HCT116 (cell line): ENCODE measurements at regions not wholly inside any gene's neighbourhood (a gene's known extent, or its start where the extent isn't known, plus 50 kb on each side); places are given as distances from the start of the nearest gene placed in this dataset.

Source experiments
- ATAC-seq: fragments of 200-7000 bp; cut with Tn5 transposase; 2 replicates; pipeline ENCODE4 v1.9.1; 2020; ENCODE audit warnings: mild to moderate bottlenecking, moderate library complexity
- BruUV-seq: library from RNA; stranded (reverse); fragments of 400-500 nt; replicated peaks from 2 replicates; lab custom pipeline; 2021; lab: Mats Ljungman, UMichigan
- CTCF ChIA-PET: fragments of 300-600 bp; sonication (Branson Sonifier 250); formaldehyde crosslinking; loops from one replicate; lab custom pipeline; 2021; ENCODE audit warnings: antibody characterized with exemption; lab: Charles Lee
- POLR2A ChIA-PET: fragments of 300-600, 350-600 bp; sonication (Branson Sonifier 250); formaldehyde crosslinking; loops from one replicate; lab custom pipeline; 2021; ENCODE audit warnings: antibody characterized with exemption; lab: Charles Lee
- RAD21 ChIA-PET, 2 experiments: fragments of 300-600 bp; sonication (Branson Sonifier 250); formaldehyde crosslinking; loops; one replicate each; lab custom pipeline; 2023; ENCODE audit warnings: low total read pairs in 2 of 2; ENCODE audit not compliant: uncharacterized antibody in 2 of 2, unreplicated experiment in 2 of 2, low non-redundant PET in 1 of 2; lab: Charles Lee
- DNase-seq: peaks from one replicate; pipeline ENCODE4 v3.0.0-alpha.2; 2010; ENCODE audit warnings: low read depth, low spot score
- H2AFZ ChIP-seq: fragments of 200-600 bp; shearing (Covaris generic), sonication (generic); 2 replicates; pipeline ENCODE4 v1.6.1; 2017; ENCODE audit warnings: low read depth, mixed run types, mixed read lengths, antibody characterized with exemption, low read length; ENCODE audit not compliant: poor library complexity, severe bottlenecking
- H3K27ac ChIP-seq: 2 replicates; pipeline ENCODE4 v1.5.1; 2012; ENCODE audit warnings: low read depth, low read length
- H3K27me3 ChIP-seq: fragments of 200-600 bp; sonication (generic); 2 replicates; pipeline ENCODE4 v1.6.1; 2016; ENCODE audit warnings: mixed run types, low read length, mixed read lengths; ENCODE audit not compliant: insufficient read depth
- H3K36me3 ChIP-seq, 2 experiments: fragments of 200-500 bp in 1 of 2; fragments of 200-600 bp in 1 of 2; sonication (Bioruptor generic) in 1 of 2; sonication (generic) in 1 of 2; 2 replicates each; pipeline versions ENCODE4 v1.5.1 to v1.6.1; 2014 to 2016; ENCODE audit warnings: low read length in 2 of 2, inconsistent platforms in 1 of 2, mixed read lengths in 1 of 2, mixed run types in 1 of 2; ENCODE audit not compliant: insufficient read depth in 2 of 2, control insufficient read depth in 1 of 2
- H3K4me1 ChIP-seq, 2 experiments: fragments of 200-600 bp in 1 of 2; sonication (generic) in 1 of 2; 2 replicates each; pipeline versions ENCODE4 v1.5.1 to v1.6.1; 2012 to 2017; ENCODE audit warnings: low read length in 2 of 2, inconsistent platforms in 1 of 2, mild to moderate bottlenecking in 1 of 2, mixed read lengths in 1 of 2, mixed run types in 1 of 2, moderate library complexity in 1 of 2; ENCODE audit not compliant: insufficient read depth in 2 of 2, control insufficient read depth in 1 of 2
- H3K4me2 ChIP-seq: fragments of 200-600 bp; sonication (generic); 2 replicates; pipeline ENCODE4 v1.6.1; 2017; ENCODE audit warnings: mixed run types, low read length, mixed read lengths
- H3K4me3 ChIP-seq, 2 experiments: fragments of 200-600 bp in 1 of 2; sonication (generic) in 1 of 2; replicated peaks in 1 of 2; 2 replicates each; pipeline ENCODE4 v1.5.1; 2011 to 2016; ENCODE audit warnings: low read length in 2 of 2, control low read depth in 1 of 2, low read depth in 1 of 2, mild to moderate bottlenecking in 1 of 2, mixed read lengths in 1 of 2, mixed run types in 1 of 2
- H3K79me2 ChIP-seq: fragments of 200-600 bp; sonication (generic); 2 replicates; pipeline ENCODE4 v1.6.1; 2017; ENCODE audit warnings: mild to moderate bottlenecking, mixed run types, low read length, moderate library complexity, mixed read lengths; ENCODE audit not compliant: insufficient read depth
- H3K9ac ChIP-seq: fragments of 200-600 bp; sonication (generic); 2 replicates; pipeline ENCODE4 v1.6.1; 2016; ENCODE audit warnings: low read length, mixed read lengths
- H3K9me2 ChIP-seq: fragments of 200-600 bp; sonication (generic), shearing (Covaris generic); 2 replicates; pipeline ENCODE4 v1.6.1; 2017; ENCODE audit warnings: mixed run types, mild to moderate bottlenecking, moderate library complexity; ENCODE audit not compliant: insufficient read depth
- H3K9me3 ChIP-seq, 2 experiments: fragments of 200-500 bp in 1 of 2; fragments of 200-600 bp in 1 of 2; sonication (Bioruptor generic) in 1 of 2; sonication (generic) in 1 of 2; 2 replicates each; pipeline ENCODE4 v1.6.1; 2014 to 2017; ENCODE audit warnings: low read length in 2 of 2, mixed read lengths in 2 of 2, inconsistent platforms in 1 of 2, low read depth in 1 of 2, mild to moderate bottlenecking in 1 of 2, mixed run types in 1 of 2, moderate library complexity in 1 of 2; ENCODE audit not compliant: control insufficient read depth in 1 of 2, insufficient read depth in 1 of 2
- H4K20me1 ChIP-seq: fragments of 200-600 bp; sonication (generic), shearing (Covaris generic); 2 replicates; pipeline ENCODE4 v1.6.1; 2017; ENCODE audit warnings: mixed run types, mild to moderate bottlenecking, moderate library complexity; ENCODE audit not compliant: insufficient read depth
- ATF3 ChIP-seq: IDR thresholded peaks from 2 replicates; pipeline ENCODE4 v1.6.1; 2012
- CBX3 ChIP-seq: IDR thresholded peaks from 2 replicates; pipeline ENCODE4 v1.6.1; 2012; ENCODE audit warnings: low read depth
- CEBPB ChIP-seq: IDR thresholded peaks from 2 replicates; pipeline ENCODE4 v1.6.1; 2012; ENCODE audit warnings: low read depth
- EGR1 ChIP-seq: IDR thresholded peaks from 2 replicates; pipeline ENCODE4 v1.6.1; 2012; ENCODE audit warnings: low read depth
- ELF1 ChIP-seq: IDR thresholded peaks from 2 replicates; pipeline ENCODE4 v1.6.1; 2012; ENCODE audit warnings: low read depth, borderline replicate concordance
- EZH2 ChIP-seq: fragments of 200-600 bp; sonication (generic); IDR thresholded peaks from 2 replicates; pipeline ENCODE4 v1.6.1; 2017; ENCODE audit warnings: antibody characterized with exemption, mixed run types
- EZH2phosphoT487 ChIP-seq: fragments of 200-600 bp; IDR thresholded peaks from 2 replicates; pipeline ENCODE4 v1.6.1; 2018; ENCODE audit warnings: antibody characterized with exemption, borderline replicate concordance
- FOSL1 ChIP-seq: IDR thresholded peaks from 2 replicates; pipeline ENCODE4 v1.6.1; 2012; ENCODE audit warnings: low read depth
- JUND ChIP-seq: IDR thresholded peaks from 2 replicates; pipeline ENCODE4 v1.6.1; 2012
- MAX ChIP-seq: IDR thresholded peaks from 2 replicates; pipeline ENCODE4 v1.6.1; 2012
- POLR2A ChIP-seq: IDR thresholded peaks from 2 replicates; pipeline ENCODE4 v1.7.0; 2011; ENCODE audit warnings: borderline replicate concordance; ENCODE audit not compliant: insufficient read depth, insufficient read length; ENCODE audit errors: extremely low read depth
- POLR2AphosphoS5 ChIP-seq: IDR thresholded peaks from 2 replicates; pipeline ENCODE4 v1.6.1; 2011; ENCODE audit warnings: mild to moderate bottlenecking, low read depth, low read length, moderate library complexity
- RAD21 ChIP-seq: IDR thresholded peaks from 2 replicates; pipeline ENCODE4 v1.6.1; 2012; ENCODE audit warnings: low read depth, mild to moderate bottlenecking
- SP1 ChIP-seq: IDR thresholded peaks from 2 replicates; pipeline ENCODE4 v1.6.1; 2012; ENCODE audit warnings: low read depth
- SRF ChIP-seq: IDR thresholded peaks from 2 replicates; pipeline ENCODE4 v1.6.1; 2012; ENCODE audit warnings: low read depth
- YY1 ChIP-seq: IDR thresholded peaks from 2 replicates; pipeline ENCODE4 v1.6.1; 2011; ENCODE audit warnings: low read length, low read depth, moderate library complexity, mild to moderate bottlenecking; ENCODE audit not compliant: insufficient replicate concordance; ENCODE audit errors: extremely low read depth
- ZBTB33 ChIP-seq: IDR thresholded peaks from 2 replicates; pipeline ENCODE4 v1.6.1; 2011; ENCODE audit warnings: mild to moderate bottlenecking, low read length, moderate library complexity; ENCODE audit not compliant: insufficient replicate concordance; ENCODE audit errors: extremely low read depth
- ZFX ChIP-seq: fragments of 450-650 bp; IDR thresholded peaks from 2 replicates; pipeline ENCODE4 v1.6.1; 2017
- intact Hi-C: fragments of 100-400 bp; cut with micrococcal nuclease; formaldehyde crosslinking; loops from 2 replicates; pipeline ENCODE4 v1.10.0; 2022
- TF ChIP-seq, protein P1 (sequence below), 3 experiments: fragments of 200-600 bp in 1 of 3; sonication (generic) in 1 of 3; IDR thresholded peaks in 2 of 3; conservative IDR thresholded peaks in 1 of 3; 2 replicates each; pipeline ENCODE4 v1.5.1; 2012 to 2017; ENCODE audit warnings: low read depth in 2 of 3, low read length in 2 of 3, antibody characterized with exemption in 1 of 3, borderline replicate concordance in 1 of 3, control low read depth in 1 of 3, mild to moderate bottlenecking in 1 of 3, mixed read lengths in 1 of 3, mixed run types in 1 of 3, moderate library complexity in 1 of 3; ENCODE audit not compliant: insufficient read depth in 1 of 3
- TF ChIP-seq, protein P2 (sequence below): IDR thresholded peaks from 2 replicates; pipeline ENCODE4 v1.6.1; 2012; ENCODE audit warnings: low read depth

GRCh38 chr7:54663603-54664234 lies 95.3 kb downstream of the SEC61G start:
- H3K9me3 ChIP-seq = no peaks in the 10 kb centered on the region
- H3K27ac ChIP-seq = no peak overlapping the region
- H3K4me1 ChIP-seq = no peaks in the 10 kb centered on the region
- H3K79me2 ChIP-seq = no peaks in the 10 kb centered on the region
- no peaks in the 10 kb centered on the region; the same call in 1 of the 2 replicates for H3K27me3 ChIP-seq
- intact Hi-C loops = no loop called here
- ChIA-PET RAD21 (no interaction called here), CTCF (no interaction called here), POLR2A (no interaction called here)
- no TSS peak for BruUV-seq
- H4K20me1 ChIP-seq = no peaks in the 10 kb centered on the region
- no peak for DNase-seq
- TF ChIP-seq ZFX (no peak), RAD21 (no peak), FOSL1 (no peak), EZH2 (no peak), ELF1 (no peak), CBX3 (no peak), ZBTB33 (no peak), ATF3 (no peak), SRF (no peak), CEBPB (no peak), EZH2phosphoT487 (no peak), SP1 (no peak), YY1 (no peak), EGR1 (no peak), MAX (no peak), JUND (no peak), POLR2AphosphoS5 (no peak), POLR2A (no peak)
- TF ChIP-seq, protein P1, sequence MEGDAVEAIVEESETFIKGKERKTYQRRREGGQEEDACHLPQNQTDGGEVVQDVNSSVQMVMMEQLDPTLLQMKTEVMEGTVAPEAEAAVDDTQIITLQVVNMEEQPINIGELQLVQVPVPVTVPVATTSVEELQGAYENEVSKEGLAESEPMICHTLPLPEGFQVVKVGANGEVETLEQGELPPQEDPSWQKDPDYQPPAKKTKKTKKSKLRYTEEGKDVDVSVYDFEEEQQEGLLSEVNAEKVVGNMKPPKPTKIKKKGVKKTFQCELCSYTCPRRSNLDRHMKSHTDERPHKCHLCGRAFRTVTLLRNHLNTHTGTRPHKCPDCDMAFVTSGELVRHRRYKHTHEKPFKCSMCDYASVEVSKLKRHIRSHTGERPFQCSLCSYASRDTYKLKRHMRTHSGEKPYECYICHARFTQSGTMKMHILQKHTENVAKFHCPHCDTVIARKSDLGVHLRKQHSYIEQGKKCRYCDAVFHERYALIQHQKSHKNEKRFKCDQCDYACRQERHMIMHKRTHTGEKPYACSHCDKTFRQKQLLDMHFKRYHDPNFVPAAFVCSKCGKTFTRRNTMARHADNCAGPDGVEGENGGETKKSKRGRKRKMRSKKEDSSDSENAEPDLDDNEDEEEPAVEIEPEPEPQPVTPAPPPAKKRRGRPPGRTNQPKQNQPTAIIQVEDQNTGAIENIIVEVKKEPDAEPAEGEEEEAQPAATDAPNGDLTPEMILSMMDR (IDR thresholded peaks at IDR 0.05 in 2 of 3, conservative IDR thresholded peaks at IDR 0.05 in 1 of 3; ENCODE audit: borderline replicate concordance in 1 of 3, insufficient read depth in 1 of 3, low read depth in 2 of 3, low read length in 2 of 3) = no peak
- TF ChIP-seq, protein P2, sequence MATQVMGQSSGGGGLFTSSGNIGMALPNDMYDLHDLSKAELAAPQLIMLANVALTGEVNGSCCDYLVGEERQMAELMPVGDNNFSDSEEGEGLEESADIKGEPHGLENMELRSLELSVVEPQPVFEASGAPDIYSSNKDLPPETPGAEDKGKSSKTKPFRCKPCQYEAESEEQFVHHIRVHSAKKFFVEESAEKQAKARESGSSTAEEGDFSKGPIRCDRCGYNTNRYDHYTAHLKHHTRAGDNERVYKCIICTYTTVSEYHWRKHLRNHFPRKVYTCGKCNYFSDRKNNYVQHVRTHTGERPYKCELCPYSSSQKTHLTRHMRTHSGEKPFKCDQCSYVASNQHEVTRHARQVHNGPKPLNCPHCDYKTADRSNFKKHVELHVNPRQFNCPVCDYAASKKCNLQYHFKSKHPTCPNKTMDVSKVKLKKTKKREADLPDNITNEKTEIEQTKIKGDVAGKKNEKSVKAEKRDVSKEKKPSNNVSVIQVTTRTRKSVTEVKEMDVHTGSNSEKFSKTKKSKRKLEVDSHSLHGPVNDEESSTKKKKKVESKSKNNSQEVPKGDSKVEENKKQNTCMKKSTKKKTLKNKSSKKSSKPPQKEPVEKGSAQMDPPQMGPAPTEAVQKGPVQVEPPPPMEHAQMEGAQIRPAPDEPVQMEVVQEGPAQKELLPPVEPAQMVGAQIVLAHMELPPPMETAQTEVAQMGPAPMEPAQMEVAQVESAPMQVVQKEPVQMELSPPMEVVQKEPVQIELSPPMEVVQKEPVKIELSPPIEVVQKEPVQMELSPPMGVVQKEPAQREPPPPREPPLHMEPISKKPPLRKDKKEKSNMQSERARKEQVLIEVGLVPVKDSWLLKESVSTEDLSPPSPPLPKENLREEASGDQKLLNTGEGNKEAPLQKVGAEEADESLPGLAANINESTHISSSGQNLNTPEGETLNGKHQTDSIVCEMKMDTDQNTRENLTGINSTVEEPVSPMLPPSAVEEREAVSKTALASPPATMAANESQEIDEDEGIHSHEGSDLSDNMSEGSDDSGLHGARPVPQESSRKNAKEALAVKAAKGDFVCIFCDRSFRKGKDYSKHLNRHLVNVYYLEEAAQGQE = no peak
- no peak overlapping the region for H3K9ac ChIP-seq
- no peak for ATAC-seq
- no peak overlapping the region for H3K4me3 ChIP-seq
- no peak overlapping the region for H3K4me2 ChIP-seq
- H3K9me2 ChIP-seq = no peaks in the 10 kb centered on the region
- H2AFZ ChIP-seq = no peak overlapping the region
- H3K36me3 ChIP-seq = no peaks in the 10 kb centered on the region
